ENCODE measurements at regions not wholly inside any gene's neighbourhood (a gene's known extent, or its start where the extent isn't known, plus 50 kb on each side); places are given as distances from the start of the nearest gene placed in this dataset.

DNA sequence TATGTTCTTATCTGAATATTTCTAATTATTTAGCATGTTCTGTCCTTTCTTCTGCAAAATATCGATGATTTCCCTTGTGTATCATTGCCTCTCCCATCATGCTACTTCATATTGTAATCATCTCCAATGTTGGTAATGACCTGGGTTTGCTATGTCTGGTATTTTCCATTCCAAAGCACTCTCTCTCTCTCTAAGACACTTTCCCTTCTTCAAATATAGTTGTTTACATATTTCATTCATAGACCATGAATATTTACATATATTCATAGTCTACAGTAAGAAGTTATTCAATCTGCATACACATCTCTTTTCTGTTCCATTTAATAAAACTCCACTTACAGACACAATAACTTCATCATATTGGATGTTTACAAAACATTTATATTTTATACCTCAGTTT is 1516.5 kb upstream of the FLRT2 start:
- ChIA-PET POLR2A (no interaction called here), CTCF (no interaction called here)
- TF ChIP-seq LEF1 (IDR thresholded peaks at IDR 0.05; ENCODE audit: borderline replicate concordance) (no peak), FOXK2 (IDR thresholded peaks at IDR 0.05) (no peak), CTBP1 (IDR thresholded peaks at IDR 0.05; ENCODE audit: borderline replicate concordance) (no peak), SP1 (IDR thresholded peaks at IDR 0.05) (no peak), HDGF (IDR thresholded peaks at IDR 0.05; ENCODE audit: borderline replicate concordance) (no peak)
- no peak for DNase-seq (ENCODE audit: extremely low spot score)

DNA sequence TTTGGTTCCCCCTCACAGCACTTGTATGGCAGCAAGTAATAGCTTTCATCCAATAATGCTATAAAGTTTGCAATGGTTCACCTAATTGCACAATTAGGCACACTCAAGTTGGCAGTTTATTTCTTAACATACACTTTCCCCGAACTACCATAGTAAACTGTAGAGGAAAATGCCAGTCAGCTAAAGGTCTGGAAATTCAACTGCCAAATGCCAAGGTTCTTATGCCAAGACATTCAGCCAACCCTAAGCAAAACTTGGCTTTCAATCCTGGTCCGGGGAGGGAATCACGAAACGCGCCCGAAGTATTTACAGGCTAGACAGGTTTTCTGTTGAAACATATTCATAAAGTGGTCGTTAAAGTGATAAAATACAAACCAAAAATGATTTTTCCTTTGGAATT is 1512.4 kb upstream of the FLRT2 start:
- ChIA-PET POLR2A (no interaction called here), CTCF (no interaction called here)
- no peak for DNase-seq (ENCODE audit: extremely low spot score)
- TF ChIP-seq FOXK2 (IDR thresholded peaks at IDR 0.05) (no peak), BHLHE40 (IDR thresholded peaks at IDR 0.05; ENCODE audit: borderline replicate concordance) (no peak), TARDBP (IDR thresholded peaks at IDR 0.05) (no peak), ELF4 (IDR thresholded peaks at IDR 0.05) (no peak), FOXM1 (IDR thresholded peaks at IDR 0.05; ENCODE audit: borderline replicate concordance) (no peak), L3MBTL2 (conservative IDR thresholded peaks at IDR 0.05) (no peak), CTBP1 (IDR thresholded peaks at IDR 0.05; ENCODE audit: borderline replicate concordance) (no peak), NFRKB (IDR thresholded peaks at IDR 0.05) (no peak), LEF1 (IDR thresholded peaks at IDR 0.05; ENCODE audit: borderline replicate concordance) (no peak), ZNF384 (IDR thresholded peaks at IDR 0.05) (no peak), SP1 (IDR thresholded peaks at IDR 0.05) (no peak), HDGF (IDR thresholded peaks at IDR 0.05; ENCODE audit: borderline replicate concordance) (no peak)

DNA sequence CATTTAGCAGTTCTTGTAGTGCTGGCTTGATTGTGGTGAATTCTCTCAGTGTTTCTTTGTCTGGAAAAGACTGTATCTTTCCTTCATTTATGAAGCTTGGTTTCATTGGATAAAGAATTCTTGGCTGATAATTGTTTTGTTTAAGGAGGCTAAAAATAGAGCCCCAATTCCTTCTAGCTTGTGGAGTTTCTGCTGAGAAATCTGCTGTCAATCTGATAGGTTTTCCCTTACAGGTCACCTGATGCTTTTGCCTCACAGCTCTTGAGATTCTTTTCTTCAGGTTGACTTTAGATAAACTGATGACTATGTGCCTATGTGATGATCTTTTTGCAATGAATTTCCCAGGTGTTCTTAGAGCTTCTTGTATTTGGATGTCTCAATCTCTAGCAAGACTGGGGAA is 1508.5 kb upstream of the FLRT2 start:
- CTCF ChIA-PET, result no interaction called here
- no peak for DNase-seq (ENCODE audit: extremely low spot score)
- TF ChIP-seq L3MBTL2 (conservative IDR thresholded peaks at IDR 0.05) (no peak), TARDBP (IDR thresholded peaks at IDR 0.05) (no peak), SP1 (IDR thresholded peaks at IDR 0.05) (no peak), BHLHE40 (IDR thresholded peaks at IDR 0.05; ENCODE audit: borderline replicate concordance) (no peak), FOXA1 (IDR thresholded peaks at IDR 0.05) (no peak), FOXM1 (IDR thresholded peaks at IDR 0.05; ENCODE audit: borderline replicate concordance) (no peak), HDGF (IDR thresholded peaks at IDR 0.05; ENCODE audit: borderline replicate concordance) (no peak)
- TF ChIP-seq, protein P1, sequence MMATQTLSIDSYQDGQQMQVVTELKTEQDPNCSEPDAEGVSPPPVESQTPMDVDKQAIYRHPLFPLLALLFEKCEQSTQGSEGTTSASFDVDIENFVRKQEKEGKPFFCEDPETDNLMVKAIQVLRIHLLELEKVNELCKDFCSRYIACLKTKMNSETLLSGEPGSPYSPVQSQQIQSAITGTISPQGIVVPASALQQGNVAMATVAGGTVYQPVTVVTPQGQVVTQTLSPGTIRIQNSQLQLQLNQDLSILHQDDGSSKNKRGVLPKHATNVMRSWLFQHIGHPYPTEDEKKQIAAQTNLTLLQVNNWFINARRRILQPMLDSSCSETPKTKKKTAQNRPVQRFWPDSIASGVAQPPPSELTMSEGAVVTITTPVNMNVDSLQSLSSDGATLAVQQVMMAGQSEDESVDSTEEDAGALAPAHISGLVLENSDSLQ (IDR thresholded peaks at IDR 0.05), result no peak
- POLR2A ChIA-PET, result no interaction called here

DNA sequence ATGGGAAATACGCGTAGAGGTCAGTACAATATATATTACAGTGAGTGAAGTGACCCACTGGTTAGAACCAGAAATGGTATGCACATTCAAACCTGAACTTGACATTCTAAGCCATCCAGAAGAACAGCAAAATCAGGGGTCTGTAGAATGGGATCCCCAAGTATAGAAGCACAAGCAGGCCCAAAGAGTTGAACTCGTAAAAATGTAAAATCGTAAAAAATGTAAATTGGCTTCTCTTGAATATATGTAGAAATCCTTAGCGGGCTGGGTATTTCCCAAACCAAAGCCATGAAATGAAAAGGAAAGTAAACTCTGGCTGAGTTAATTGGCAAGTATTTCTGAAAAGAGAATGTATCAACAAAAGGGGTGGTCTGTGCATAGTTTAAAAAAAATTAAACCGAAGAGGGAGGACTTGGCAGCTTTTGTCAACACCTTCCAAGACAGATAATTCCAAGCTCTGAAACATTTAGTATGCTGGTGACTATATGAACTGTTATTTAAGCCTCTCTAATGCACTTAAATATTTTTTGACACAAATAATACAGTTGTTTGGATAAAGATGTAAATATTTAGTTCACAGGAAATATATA is 1505.6 kb upstream of the FLRT2 start:
- CTCF ChIA-PET, result no interaction called here
- TF ChIP-seq BHLHE40 (IDR thresholded peaks at IDR 0.05; ENCODE audit: borderline replicate concordance) (no peak), FOXK2 (IDR thresholded peaks at IDR 0.05) (no peak), LEF1 (IDR thresholded peaks at IDR 0.05; ENCODE audit: borderline replicate concordance) (no peak), HDGF (IDR thresholded peaks at IDR 0.05; ENCODE audit: borderline replicate concordance) (no peak), FOXM1 (IDR thresholded peaks at IDR 0.05; ENCODE audit: borderline replicate concordance) (no peak), L3MBTL2 (conservative IDR thresholded peaks at IDR 0.05) (no peak), SP1 (IDR thresholded peaks at IDR 0.05) (no peak), FOXA1 (IDR thresholded peaks at IDR 0.05) (no peak), SUZ12 (IDR thresholded peaks at IDR 0.05) (no peak), ELF4 (IDR thresholded peaks at IDR 0.05) (no peak), NFRKB (IDR thresholded peaks at IDR 0.05) (no peak), TARDBP (IDR thresholded peaks at IDR 0.05) (no peak), ARNT (IDR thresholded peaks at IDR 0.05) (no peak), ZNF384 (IDR thresholded peaks at IDR 0.05) (no peak), CTBP1 (IDR thresholded peaks at IDR 0.05; ENCODE audit: borderline replicate concordance) (no peak)
- TF ChIP-seq, protein P1 (IDR thresholded peaks at IDR 0.05), result no peak
- DNase-seq (ENCODE audit: extremely low spot score), result no peak
- POLR2A ChIA-PET, result no interaction called here

DNA sequence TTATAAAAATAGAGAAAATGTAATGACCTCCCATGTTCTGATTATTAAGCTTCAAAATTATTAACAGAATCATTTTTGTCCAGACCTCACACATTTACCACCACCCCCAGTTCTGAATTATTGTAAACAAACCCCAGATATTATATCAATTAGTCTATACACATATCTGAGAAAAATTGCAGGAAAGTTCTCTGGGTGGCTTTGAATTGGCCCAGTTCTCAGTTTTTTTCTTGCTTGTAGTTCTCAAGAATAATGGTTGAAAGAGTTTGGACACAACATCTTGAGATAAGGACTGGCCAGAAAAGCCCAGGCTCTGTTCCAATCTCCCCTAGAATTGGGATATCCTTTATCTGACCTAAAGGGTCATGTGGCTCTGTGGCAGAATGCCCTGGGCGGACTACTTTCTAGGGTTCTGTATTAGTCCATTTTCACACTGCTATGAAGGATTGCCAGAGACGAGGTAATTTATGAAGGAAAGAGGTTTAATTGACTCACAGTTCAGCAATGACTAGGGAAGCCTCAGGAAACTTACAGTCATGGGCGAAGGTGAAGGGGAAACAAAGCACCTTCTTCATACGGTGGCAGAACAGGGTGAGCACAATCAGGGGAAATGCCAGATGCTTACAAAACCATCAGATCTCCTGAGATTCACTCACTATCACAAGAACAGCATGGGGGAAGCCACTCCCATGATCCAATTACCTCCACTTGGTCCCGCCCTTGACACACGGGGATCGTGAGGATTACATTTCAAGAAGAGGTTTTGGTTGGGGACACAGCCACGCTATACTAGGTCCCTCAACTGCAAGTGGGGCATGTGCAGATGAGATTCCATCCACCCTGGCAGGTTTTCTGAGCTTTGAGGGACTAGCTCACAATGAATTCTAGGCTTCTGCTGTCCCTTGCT is 1504.6 kb upstream of the FLRT2 start:
- no peak for DNase-seq (ENCODE audit: extremely low spot score)
- POLR2A ChIA-PET, result interaction anchor here (0.6 kb wide), 1 partner anchor 64 kb away, joined by 4 read pairs; no protein-coding TSS in a partner anchor
- no peak for TF ChIP-seq LEF1 (IDR thresholded peaks at IDR 0.05; ENCODE audit: borderline replicate concordance)
- TF ChIP-seq FOXK2 (IDR thresholded peaks at IDR 0.05), result no peak
- TF ChIP-seq SP1 (IDR thresholded peaks at IDR 0.05), result no peak
- no peak for TF ChIP-seq BHLHE40 (IDR thresholded peaks at IDR 0.05; ENCODE audit: borderline replicate concordance)
- no peak for TF ChIP-seq ARNT (IDR thresholded peaks at IDR 0.05)
- no peak for TF ChIP-seq FOXA1 (IDR thresholded peaks at IDR 0.05)
- CTCF ChIA-PET, result no interaction called here

DNA sequence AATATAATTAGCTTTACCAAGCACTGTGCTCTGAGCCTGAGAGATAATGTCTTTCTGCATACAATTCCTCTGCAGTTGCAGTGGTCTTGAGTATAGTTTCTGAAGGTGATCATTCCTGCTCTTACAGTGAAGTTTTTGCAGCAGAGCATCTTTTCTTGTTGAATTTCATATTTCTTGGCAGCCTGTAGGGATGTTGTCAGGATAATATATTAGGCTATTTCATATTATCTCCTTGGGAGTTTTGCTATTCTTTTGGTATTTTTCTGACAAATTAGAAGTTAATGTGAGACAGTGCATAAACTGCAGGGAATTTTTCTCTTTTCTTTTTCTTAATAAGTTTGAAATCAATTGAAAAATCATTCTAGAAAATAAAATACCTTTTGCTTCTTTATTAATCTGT is 1502.6 kb upstream of the FLRT2 start:
- CTCF ChIA-PET, result no interaction called here
- no peak for DNase-seq (ENCODE audit: extremely low spot score)

More for the DNA sequence above, 1502.6 kb upstream of the FLRT2 start:
- no peak for TF ChIP-seq SP1 (IDR thresholded peaks at IDR 0.05)
- TF ChIP-seq L3MBTL2 (conservative IDR thresholded peaks at IDR 0.05), result no peak
- no peak for TF ChIP-seq ELF4 (IDR thresholded peaks at IDR 0.05)
- no peak for TF ChIP-seq TARDBP (IDR thresholded peaks at IDR 0.05)
- no peak for TF ChIP-seq FOXK2 (IDR thresholded peaks at IDR 0.05)
- no peak for TF ChIP-seq LEF1 (IDR thresholded peaks at IDR 0.05; ENCODE audit: borderline replicate concordance)
- no peak for TF ChIP-seq HDGF (IDR thresholded peaks at IDR 0.05; ENCODE audit: borderline replicate concordance)
- POLR2A ChIA-PET, result no interaction called here
